IPS-18a (cell line): ENCODE measurements at regions not wholly inside any gene's neighbourhood (a gene's known extent, or its start where the extent isn't known, plus 50 kb on each side); places are given as distances from the start of the nearest gene placed in this dataset.

Source experiments
- H3K27ac ChIP-seq: one replicate; pipeline ENCODE4 v1.5.1; 2013; ENCODE audit warnings: low read length
- H3K27me3 ChIP-seq: one replicate; pipeline ENCODE4 v1.6.1; 2013; ENCODE audit warnings: mild to moderate bottlenecking, low read length; ENCODE audit not compliant: control insufficient read depth, insufficient read depth
- H3K36me3 ChIP-seq: one replicate; pipeline ENCODE4 v1.6.1; 2013; ENCODE audit warnings: low read depth, low read length; ENCODE audit not compliant: control insufficient read depth
- H3K4me1 ChIP-seq: one replicate; pipeline ENCODE4 v1.6.1; 2013; ENCODE audit warnings: low read depth, low read length; ENCODE audit not compliant: control insufficient read depth
- H3K4me3 ChIP-seq: one replicate; pipeline ENCODE4 v1.5.1; 2013; ENCODE audit warnings: low read length
- H3K9ac ChIP-seq: one replicate; pipeline ENCODE4 v1.6.1; 2013; ENCODE audit warnings: mild to moderate bottlenecking, low read length, moderate library complexity
- H3K9me3 ChIP-seq: one replicate; pipeline ENCODE4 v1.6.1; 2013; ENCODE audit warnings: low read depth, low read length; ENCODE audit not compliant: control insufficient read depth

- Histone ChIP-seq H3K27ac (no peak overlapping the region), H3K9me3 (no peaks in the 10 kb centered on the region), H3K36me3 (no peaks in the 10 kb centered on the region), H3K4me3 (no peak overlapping the region), H3K4me1 (no peaks in the 10 kb centered on the region), H3K27me3 (no peaks in the 10 kb centered on the region), H3K9ac (no peak overlapping the region)
These were observed 371.9 kb upstream of the ZMIZ1 start for GRCh38 chr10:78696791-78697395.

GRCh38 chr10:78699971-78700370 is 368.8 kb upstream of the ZMIZ1 start:
- Histone ChIP-seq H3K36me3 (no peaks in the 10 kb centered on the region), H3K27me3 (no peaks in the 10 kb centered on the region), H3K4me1 (no peaks in the 10 kb centered on the region)

GRCh38 chr10:78700413-78700812 is 368.4 kb upstream of the ZMIZ1 start:
- H3K9me3 ChIP-seq: no peaks in the 10 kb centered on the region
- no peak overlapping the region for H3K4me3 ChIP-seq
- H3K9ac ChIP-seq: no peak overlapping the region
- H3K27me3 ChIP-seq: no peaks in the 10 kb centered on the region
- H3K4me1 ChIP-seq: no peaks in the 10 kb centered on the region
- no peak overlapping the region for H3K27ac ChIP-seq
- H3K36me3 ChIP-seq: no peaks in the 10 kb centered on the region

More at GRCh38 chr10:78699971-78700370, 368.8 kb upstream of the ZMIZ1 start:
- Histone ChIP-seq H3K4me3 (no peak overlapping the region), H3K9me3 (no peaks in the 10 kb centered on the region), H3K27ac (no peak overlapping the region), H3K9ac (no peak overlapping the region)

DNA sequence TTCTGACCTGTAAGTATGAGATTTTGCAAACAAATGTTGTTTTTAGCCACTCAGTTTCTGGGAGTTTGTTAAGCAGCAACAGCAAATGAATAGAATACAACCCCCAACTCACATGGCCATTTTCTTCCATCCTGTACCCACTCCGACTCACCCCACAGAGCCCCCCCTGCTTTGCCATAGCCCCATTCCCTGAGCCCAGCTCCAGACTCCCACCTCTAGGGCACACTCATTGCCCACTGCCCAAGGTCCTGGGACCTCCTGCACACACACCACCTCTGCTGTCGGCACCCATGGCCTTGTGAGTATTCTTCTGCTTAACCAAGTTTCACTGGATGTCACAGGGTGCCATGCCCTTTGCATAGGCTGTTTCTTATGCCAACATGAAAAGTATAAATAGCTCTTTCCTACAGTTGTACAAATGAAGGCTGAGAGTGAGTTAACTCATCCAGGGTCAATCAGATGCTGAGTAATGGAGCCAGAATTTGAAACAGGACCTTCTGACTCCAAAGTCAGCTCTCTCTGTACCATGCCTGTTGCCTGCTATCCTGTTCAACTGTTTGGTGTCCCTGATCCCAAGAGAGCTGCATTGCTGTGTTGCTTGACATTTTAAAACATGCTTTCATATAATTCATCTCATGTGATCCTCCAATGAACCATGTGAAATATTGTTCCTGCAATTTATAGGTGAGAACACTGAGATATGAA is 367.8 kb upstream of the ZMIZ1 start:
- Histone ChIP-seq H3K9me3 (no peaks in the 10 kb centered on the region), H3K9ac (no peak overlapping the region), H3K27me3 (no peaks in the 10 kb centered on the region), H3K4me1 (no peaks in the 10 kb centered on the region), H3K4me3 (no peak overlapping the region), H3K27ac (no peak overlapping the region), H3K36me3 (no peaks in the 10 kb centered on the region)

GRCh38 chr10:78702186-78702585 is 366.6 kb upstream of the ZMIZ1 start:
- no peaks in the 10 kb centered on the region for H3K4me1 ChIP-seq
- H3K27me3 ChIP-seq: no peaks in the 10 kb centered on the region
- H3K36me3 ChIP-seq: no peaks in the 10 kb centered on the region
- H3K9ac ChIP-seq: no peak overlapping the region
- no peak overlapping the region for H3K27ac ChIP-seq
- H3K4me3 ChIP-seq: no peak overlapping the region
- H3K9me3 ChIP-seq: no peaks in the 10 kb centered on the region

DNA sequence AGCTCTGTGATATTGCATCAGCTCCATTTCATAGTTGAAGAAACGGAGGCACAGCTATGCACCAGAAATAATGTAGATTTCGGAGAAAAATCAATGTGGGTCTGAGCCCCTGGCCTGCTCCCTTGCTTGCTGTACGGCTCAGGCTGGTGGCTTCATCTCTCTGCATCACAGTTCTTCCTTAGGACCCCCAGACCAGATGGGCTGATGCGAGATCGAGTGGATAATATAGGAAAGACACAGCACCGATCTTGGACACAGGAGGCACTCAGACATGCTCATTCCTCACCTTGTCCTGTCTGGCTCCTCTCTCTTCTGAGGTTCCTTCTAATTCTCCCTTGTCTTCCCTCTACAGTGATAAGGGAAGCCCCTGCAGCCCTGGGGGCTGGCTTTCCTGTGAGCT is 365.9 kb upstream of the ZMIZ1 start:
- Histone ChIP-seq H3K9ac (no peak overlapping the region), H3K4me3 (no peak overlapping the region), H3K27me3 (no peaks in the 10 kb centered on the region), H3K36me3 (no peaks in the 10 kb centered on the region), H3K9me3 (no peaks in the 10 kb centered on the region), H3K27ac (no peak overlapping the region), H3K4me1 (no peaks in the 10 kb centered on the region)

DNA sequence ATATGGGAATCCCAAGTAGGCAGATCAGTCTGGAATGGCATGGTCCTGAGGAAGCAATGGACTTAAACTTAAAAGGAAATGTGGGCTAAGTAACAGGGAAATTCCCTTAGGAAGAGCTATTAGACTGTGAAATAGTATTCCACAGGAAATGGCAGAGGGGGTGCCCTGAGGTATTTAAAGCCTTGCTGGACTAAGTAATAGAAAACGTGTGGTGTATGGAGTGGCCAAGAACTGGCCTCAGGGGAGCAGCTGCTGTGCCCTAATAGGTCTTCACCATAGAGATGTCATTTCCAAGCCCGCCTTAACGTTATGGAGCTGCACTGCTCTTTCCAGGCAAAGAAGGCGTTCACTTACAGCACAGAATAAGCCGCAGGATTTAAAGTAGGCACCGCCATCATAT is 365.2 kb upstream of the ZMIZ1 start:
- H3K9ac ChIP-seq: no peak overlapping the region
- H3K27me3 ChIP-seq: no peaks in the 10 kb centered on the region
- no peak overlapping the region for H3K4me3 ChIP-seq
- H3K36me3 ChIP-seq: no peaks in the 10 kb centered on the region
- no peaks in the 10 kb centered on the region for H3K9me3 ChIP-seq
- H3K4me1 ChIP-seq: no peaks in the 10 kb centered on the region
- H3K27ac ChIP-seq: no peak overlapping the region

DNA sequence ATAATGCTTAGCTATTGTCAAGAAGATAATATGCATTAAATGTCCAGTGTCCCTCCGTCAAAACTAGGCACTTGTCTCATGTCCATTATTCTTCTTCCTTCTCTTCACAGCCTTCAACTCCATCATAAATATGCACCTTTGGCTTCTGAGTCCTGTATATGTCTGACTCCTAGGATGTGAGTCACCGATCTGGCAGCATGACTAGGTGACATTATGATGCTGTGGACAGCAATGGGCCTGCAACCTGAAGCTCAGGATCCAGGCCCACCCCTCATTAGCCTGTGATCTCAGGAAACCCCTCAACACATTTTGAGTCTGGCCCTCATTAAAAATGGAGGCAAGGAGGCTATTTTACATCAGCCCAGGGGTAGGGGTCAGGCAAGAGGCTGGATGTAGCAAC is 362.5 kb upstream of the ZMIZ1 start:
- Histone ChIP-seq H3K27me3 (no peaks in the 10 kb centered on the region), H3K9me3 (no peaks in the 10 kb centered on the region), H3K4me3 (no peak overlapping the region), H3K36me3 (no peaks in the 10 kb centered on the region), H3K27ac (no peak overlapping the region), H3K9ac (no peak overlapping the region), H3K4me1 (no peaks in the 10 kb centered on the region)

DNA sequence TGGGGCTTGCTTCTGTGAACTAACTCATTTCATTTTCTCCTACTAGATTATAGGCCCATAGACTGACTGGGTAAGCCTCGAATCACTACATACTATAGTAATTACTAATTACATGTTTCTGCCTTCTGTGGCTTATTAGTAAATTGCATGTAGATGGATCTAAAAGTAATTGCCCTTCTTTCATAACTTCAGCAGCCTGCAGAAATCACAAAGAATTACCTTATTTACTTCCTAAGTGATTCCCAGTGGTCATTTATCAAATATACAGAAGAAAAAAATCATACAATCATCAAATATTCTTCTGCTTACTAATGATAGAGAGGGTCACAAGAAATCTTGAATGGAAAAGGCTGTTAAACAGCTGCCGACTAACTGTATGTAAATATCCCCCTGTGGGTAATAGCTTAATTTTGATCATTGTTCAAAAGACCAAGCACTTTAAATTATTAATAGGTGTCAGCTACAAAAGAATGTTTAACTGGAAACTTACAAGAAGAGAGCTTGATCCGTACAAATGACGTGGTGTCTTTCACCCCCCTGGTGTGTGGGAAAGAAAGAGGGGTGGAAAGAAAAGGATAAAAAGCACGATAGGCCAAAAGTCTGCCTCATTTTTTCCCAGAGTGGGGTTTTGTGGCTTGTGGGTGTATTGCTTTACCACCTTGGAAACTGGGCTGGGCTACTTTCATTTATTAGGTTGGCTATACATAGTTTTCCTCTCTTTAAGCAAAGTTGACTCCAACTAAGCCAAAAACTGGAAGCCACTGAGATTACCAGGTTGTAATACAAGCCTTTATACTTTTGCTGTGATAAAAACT is 361.8 kb upstream of the ZMIZ1 start:
- H3K9me3 ChIP-seq: no peaks in the 10 kb centered on the region
- no peak overlapping the region for H3K27ac ChIP-seq
- H3K4me1 ChIP-seq: no peaks in the 10 kb centered on the region
- H3K4me3 ChIP-seq: no peak overlapping the region
- no peaks in the 10 kb centered on the region for H3K36me3 ChIP-seq
- H3K27me3 ChIP-seq: no peaks in the 10 kb centered on the region
- H3K9ac ChIP-seq: no peak overlapping the region

GRCh38 chr10:78707745-78708144 is 361.0 kb upstream of the ZMIZ1 start:
- H3K36me3 ChIP-seq: no peaks in the 10 kb centered on the region

DNA sequence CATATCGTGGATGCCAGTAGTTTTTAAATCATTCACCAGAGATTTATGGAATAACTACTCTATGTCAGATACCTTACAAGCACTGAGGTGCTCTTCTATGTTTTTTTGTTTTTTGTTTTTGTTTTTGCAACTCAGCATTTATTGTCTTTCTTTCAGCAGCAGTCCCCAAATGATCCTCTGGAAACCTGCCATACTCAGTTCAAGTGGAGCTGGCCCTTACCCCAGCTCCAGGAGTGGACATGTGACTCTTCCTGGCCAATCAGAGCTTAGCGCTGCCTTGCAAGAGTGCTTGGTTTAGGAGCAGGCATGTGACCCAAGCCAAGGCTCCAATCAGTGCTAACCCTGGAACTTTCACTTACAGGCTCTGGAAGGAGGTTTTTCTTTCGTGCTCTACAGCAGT is 356.6 kb upstream of the ZMIZ1 start:
- Histone ChIP-seq H3K36me3 (no peaks in the 10 kb centered on the region), H3K4me1 (no peaks in the 10 kb centered on the region), H3K4me3 (no peak overlapping the region), H3K27ac (no peak overlapping the region), H3K9me3 (no peaks in the 10 kb centered on the region), H3K9ac (no peak overlapping the region), H3K27me3 (no peaks in the 10 kb centered on the region)

More at GRCh38 chr10:78707745-78708144, 361.0 kb upstream of the ZMIZ1 start:
- Histone ChIP-seq H3K27me3 (no peaks in the 10 kb centered on the region), H3K4me1 (no peaks in the 10 kb centered on the region), H3K9ac (no peak overlapping the region), H3K9me3 (no peaks in the 10 kb centered on the region), H3K27ac (no peak overlapping the region), H3K4me3 (no peak overlapping the region)
